Tibial nerve (tissue), 4 donors: ENCODE measurements at regions not wholly inside any gene's neighbourhood (a gene's known extent, or its start where the extent isn't known, plus 50 kb on each side); places are given as distances from the start of the nearest gene placed in this dataset.

Source experiments
- DNase-seq, 2 donors: peaks; one replicate each; pipeline ENCODE4 v3.0.0-alpha.2; 2019; ENCODE audit warnings: low spot score in 2 of 2
- H3K27ac ChIP-seq, 4 donors: fragments of 200-600 bp; sonication (generic) in 3 of 4; one replicate each; pipeline ENCODE4 v1.5.1; 2017 to 2019; ENCODE audit warnings: mild to moderate bottlenecking in 1 of 4
- H3K27me3 ChIP-seq, 2 donors: fragments of 200-600 bp; sonication (generic) in 1 of 2; one replicate each; pipeline versions ENCODE4 v1.5.1 to v1.6.0; 2017 to 2019
- H3K36me3 ChIP-seq, 3 donors: fragments of 200-600 bp; sonication (generic); one replicate each; pipeline ENCODE4 v1.5.1; 2018 to 2019
- H3K4me1 ChIP-seq, 4 donors: fragments of 200-600 bp; sonication (generic) in 3 of 4; one replicate each; pipeline ENCODE4 v1.5.1; 2017 to 2019
- H3K4me3 ChIP-seq, 4 donors: fragments of 200-600 bp; sonication (generic) in 3 of 4; one replicate each; pipeline ENCODE4 v1.5.1; 2017 to 2019; ENCODE audit warnings: mild to moderate bottlenecking in 1 of 4, moderate library complexity in 1 of 4
- H3K9me3 ChIP-seq, 4 donors: fragments of 200-600 bp; sonication (generic) in 3 of 4; one replicate each; pipeline ENCODE4 v1.5.1; 2017 to 2019
- EP300 ChIP-seq, 2 donors: sonication (generic); formaldehyde crosslinking; IDR thresholded peaks; one replicate each; pipeline ENCODE4 v1.6.1; 2017; ENCODE audit warnings: antibody characterized with exemption in 2 of 2, mild to moderate bottlenecking in 1 of 2
- POLR2A ChIP-seq, 2 donors: fragments of 450-650 bp; IDR thresholded peaks; one replicate each; pipeline ENCODE4 v1.6.1; 2017; ENCODE audit warnings: antibody characterized with exemption in 2 of 2, mild to moderate bottlenecking in 2 of 2, moderate library complexity in 2 of 2
- WGBS, 2 donors: methylation state at CpG; one replicate each; pipeline ENCODE4 v1.1.5; 2018; 5-methylcytosine and 5-hydroxymethylcytosine counted together
- TF ChIP-seq, protein P1 (sequence below), 5 experiments: fragments of 200-600 bp in 3 of 5; fragments of 450-650 bp in 2 of 5; sonication (generic) in 3 of 5; IDR thresholded peaks; one replicate each; pipeline ENCODE4 v1.5.1; 2016 to 2019; ENCODE audit warnings: antibody characterized with exemption in 5 of 5, mild to moderate bottlenecking in 3 of 5, moderate library complexity in 2 of 5

DNA sequence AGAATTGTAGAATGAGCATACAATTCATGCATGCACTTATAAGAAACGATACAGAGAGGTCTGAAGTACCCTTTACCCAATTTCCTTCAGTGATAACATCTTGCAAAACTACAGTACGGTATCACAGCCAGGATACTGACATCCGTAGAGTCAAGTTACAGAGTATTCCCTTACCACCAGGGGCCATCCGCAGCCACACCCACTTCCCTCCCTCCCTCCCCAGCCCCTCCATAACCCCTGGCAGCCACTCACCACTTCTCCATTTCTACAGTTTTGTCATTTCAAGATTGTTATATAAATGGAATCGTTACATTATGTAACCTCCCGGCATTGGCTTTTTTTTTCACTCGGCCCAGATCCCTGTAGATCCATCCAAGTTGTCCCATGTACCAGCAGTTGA is 113.6 kb upstream of the RET start:
- DNase-seq: no peak
- TF ChIP-seq POLR2A (IDR thresholded peaks at IDR 0.05): no peak
- TF ChIP-seq, protein P1, sequence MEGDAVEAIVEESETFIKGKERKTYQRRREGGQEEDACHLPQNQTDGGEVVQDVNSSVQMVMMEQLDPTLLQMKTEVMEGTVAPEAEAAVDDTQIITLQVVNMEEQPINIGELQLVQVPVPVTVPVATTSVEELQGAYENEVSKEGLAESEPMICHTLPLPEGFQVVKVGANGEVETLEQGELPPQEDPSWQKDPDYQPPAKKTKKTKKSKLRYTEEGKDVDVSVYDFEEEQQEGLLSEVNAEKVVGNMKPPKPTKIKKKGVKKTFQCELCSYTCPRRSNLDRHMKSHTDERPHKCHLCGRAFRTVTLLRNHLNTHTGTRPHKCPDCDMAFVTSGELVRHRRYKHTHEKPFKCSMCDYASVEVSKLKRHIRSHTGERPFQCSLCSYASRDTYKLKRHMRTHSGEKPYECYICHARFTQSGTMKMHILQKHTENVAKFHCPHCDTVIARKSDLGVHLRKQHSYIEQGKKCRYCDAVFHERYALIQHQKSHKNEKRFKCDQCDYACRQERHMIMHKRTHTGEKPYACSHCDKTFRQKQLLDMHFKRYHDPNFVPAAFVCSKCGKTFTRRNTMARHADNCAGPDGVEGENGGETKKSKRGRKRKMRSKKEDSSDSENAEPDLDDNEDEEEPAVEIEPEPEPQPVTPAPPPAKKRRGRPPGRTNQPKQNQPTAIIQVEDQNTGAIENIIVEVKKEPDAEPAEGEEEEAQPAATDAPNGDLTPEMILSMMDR (IDR thresholded peaks at IDR 0.05): no peak
- TF ChIP-seq EP300 (IDR thresholded peaks at IDR 0.05): no peak
- H3K27me3 ChIP-seq: no peaks in the 10 kb centered on the region
- no peak overlapping the region for H3K4me3 ChIP-seq
- no peaks in the 10 kb centered on the region for H3K36me3 ChIP-seq
- no peak overlapping the region for H3K27ac ChIP-seq
- WGBS, 2 donors: 58 to 59% methylated on average over 7 of the region's 7 CpGs
- H3K4me1 ChIP-seq: no peaks in the 10 kb centered on the region
- no peaks in the 10 kb centered on the region for H3K9me3 ChIP-seq

DNA sequence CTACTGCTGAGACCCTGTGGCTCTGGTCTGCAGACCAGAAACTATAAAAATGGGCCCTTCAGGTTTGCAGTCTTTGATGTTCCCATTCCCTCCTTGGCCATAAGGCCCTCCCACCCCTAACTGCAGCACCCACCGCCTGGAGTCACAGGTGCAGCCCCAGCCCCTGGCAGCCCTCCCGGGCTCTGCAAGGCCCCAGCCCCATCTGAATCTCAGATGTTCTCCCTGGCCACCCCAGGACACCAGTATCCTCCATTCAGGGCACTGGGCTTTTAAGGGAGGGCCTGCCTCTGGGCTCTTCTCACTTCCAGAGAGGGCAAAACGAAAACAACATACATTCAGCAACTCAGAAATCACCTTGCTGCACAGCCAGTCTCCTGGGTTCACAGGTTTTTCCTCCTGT is 107.7 kb upstream of the RET start:
- WGBS, 2 donors: 61 to 63% methylated on average over 3 of the region's 3 CpGs
- DNase-seq: no peak

DNA sequence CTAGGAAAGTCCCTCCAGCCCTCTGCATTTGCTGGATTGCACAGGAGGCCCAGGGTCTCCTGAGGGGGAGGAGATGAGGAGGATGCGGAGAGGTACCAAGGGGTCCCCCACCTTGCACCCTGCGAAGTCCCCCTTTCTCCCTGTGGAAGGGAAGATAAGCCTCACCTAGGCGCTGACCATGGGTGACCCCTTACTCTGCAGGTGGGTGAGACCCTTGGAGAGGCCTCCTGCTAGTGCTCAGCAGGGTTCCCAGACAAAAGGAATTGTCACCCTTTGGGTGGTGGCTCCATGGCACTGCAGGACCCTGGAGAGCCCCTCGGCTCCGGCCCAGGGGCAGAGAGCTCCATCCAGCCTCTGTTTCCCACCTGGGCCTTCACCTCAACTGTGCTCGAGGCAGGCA is 107.0 kb upstream of the RET start:
- no peak overlapping the region for H3K4me3 ChIP-seq
- no peaks in the 10 kb centered on the region for H3K4me1 ChIP-seq
- no peaks in the 10 kb centered on the region for H3K36me3 ChIP-seq
- no peaks in the 10 kb centered on the region for H3K27me3 ChIP-seq
- H3K27ac ChIP-seq: no peak overlapping the region
- 84 to 88% methylated on average over 6 of the region's 6 CpGs for WGBS, 2 donors
- no peaks in the 10 kb centered on the region for H3K9me3 ChIP-seq
- DNase-seq: no peak
- TF ChIP-seq EP300 (IDR thresholded peaks at IDR 0.05) (no peak), POLR2A (IDR thresholded peaks at IDR 0.05) (no peak)
- TF ChIP-seq, protein P1 (IDR thresholded peaks at IDR 0.05): no peak

More for the DNA sequence above, 107.7 kb upstream of the RET start:
- no peak overlapping the region for H3K4me3 ChIP-seq
- H3K9me3 ChIP-seq: no peaks in the 10 kb centered on the region
- TF ChIP-seq, protein P1 (IDR thresholded peaks at IDR 0.05): no peak
- no peak for TF ChIP-seq EP300 (IDR thresholded peaks at IDR 0.05)
- no peaks in the 10 kb centered on the region for H3K27me3 ChIP-seq
- H3K27ac ChIP-seq: no peak overlapping the region
- no peaks in the 10 kb centered on the region for H3K36me3 ChIP-seq
- H3K4me1 ChIP-seq: no peaks in the 10 kb centered on the region

DNA sequence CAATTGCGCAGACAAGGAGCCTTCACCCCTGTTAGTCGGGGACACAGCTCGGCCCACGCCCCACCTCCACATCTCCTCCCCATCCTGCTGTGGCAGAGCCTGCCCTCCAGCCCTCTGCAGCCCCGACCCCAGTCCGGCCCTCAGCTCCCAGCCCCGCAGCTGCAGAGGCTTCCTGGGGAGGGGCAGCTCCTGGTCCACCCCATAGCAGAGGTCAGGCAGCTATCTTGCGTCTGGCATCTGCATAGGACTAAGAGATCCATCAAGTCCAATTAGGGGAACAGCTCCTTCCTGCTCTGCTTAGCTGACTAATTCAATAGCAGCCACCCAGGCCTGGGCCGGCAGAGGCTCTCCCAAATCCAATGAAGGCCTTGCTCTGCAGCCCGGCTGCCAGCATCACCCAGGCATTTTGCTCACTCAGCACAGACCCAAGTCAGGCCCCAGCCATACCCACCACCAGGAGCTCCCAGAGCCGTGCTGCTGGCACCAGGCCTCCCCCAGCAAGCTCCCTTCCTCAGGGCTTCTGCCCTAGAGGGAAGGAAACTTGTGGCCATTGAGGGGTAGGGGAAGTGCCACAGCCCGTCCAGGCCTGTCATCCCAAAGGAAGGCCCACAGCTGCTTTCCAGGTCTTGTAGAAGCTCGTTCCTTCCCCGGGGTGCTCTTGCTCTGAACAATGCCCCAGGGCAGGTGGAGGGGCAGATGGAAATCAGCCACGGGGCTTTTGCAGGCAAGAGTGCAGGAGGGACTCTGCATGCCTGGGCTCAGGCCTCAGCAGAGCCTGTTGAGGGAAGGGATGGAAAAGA is 106.2 kb upstream of the RET start:
- DNase-seq: no peak
- Histone ChIP-seq H3K4me3 (no peak overlapping the region), H3K27me3 (no peaks in the 10 kb centered on the region), H3K9me3 (no peaks in the 10 kb centered on the region), H3K27ac (no peak overlapping the region), H3K4me1 (no peaks in the 10 kb centered on the region), H3K36me3 (no peaks in the 10 kb centered on the region)
- TF ChIP-seq EP300 (IDR thresholded peaks at IDR 0.05): no peak
- TF ChIP-seq, protein P1 (IDR thresholded peaks at IDR 0.05): no peak
- WGBS, 2 donors: 65 to 71% methylated on average over 11 of the region's 15 CpGs

DNA sequence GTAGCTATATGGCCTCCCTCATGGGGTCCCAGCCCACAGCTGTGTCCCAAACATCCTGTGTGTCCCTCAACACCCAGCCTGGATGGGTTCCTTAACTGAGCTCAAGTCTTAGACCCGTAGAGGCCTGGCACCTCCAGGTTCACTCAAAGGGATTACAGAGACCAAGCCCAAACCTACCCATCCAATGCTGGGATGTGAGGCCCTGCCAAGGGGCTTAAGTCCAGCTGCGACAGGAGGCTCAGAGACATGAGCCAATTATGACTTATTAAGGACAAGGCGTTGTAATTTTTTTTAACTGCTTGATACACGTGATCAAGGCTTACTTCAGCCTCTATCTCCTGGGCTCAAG is 105.6 kb upstream of the RET start:
- Histone ChIP-seq H3K36me3 (no peaks in the 10 kb centered on the region), H3K4me1 (no peaks in the 10 kb centered on the region), H3K4me3 (no peak overlapping the region), H3K27ac (no peak overlapping the region), H3K9me3 (no peaks in the 10 kb centered on the region), H3K27me3 (no peaks in the 10 kb centered on the region)
- no peak for DNase-seq
- WGBS, 2 donors: 67 to 87% methylated on average over 4 of the region's 4 CpGs
- TF ChIP-seq POLR2A (IDR thresholded peaks at IDR 0.05) (no peak), EP300 (IDR thresholded peaks at IDR 0.05) (no peak)
- TF ChIP-seq, protein P1 (IDR thresholded peaks at IDR 0.05): no peak
